ENCODE measurements at regions not wholly inside any gene's neighbourhood (a gene's known extent, or its start where the extent isn't known, plus 50 kb on each side); places are given as distances from the start of the nearest gene placed in this dataset.

GRCh38 chr18:40685219-40685618 lies 1269.8 kb upstream of the PIK3C3 start:
- no peak overlapping the region for H3K14ac ChIP-seq (ENCODE audit: insufficient read length)
- no peaks in the 10 kb centered on the region for H3K23me2 ChIP-seq (ENCODE audit: low read depth, low read length)
- H4K91ac ChIP-seq (replicated peaks; ENCODE audit: insufficient read length, low read length) = no peak overlapping the region
- no peak overlapping the region for H4K5ac ChIP-seq (ENCODE audit: insufficient read length, low read depth, low read length)
- H3K27me3 ChIP-seq (replicated peaks in 1 of 4; ENCODE audit: control insufficient read depth in 3 of 4, extremely low read depth in 1 of 4, insufficient read depth in 3 of 4, low read length in 3 of 4) = no peaks in the 10 kb centered on the region
- POLR2A ChIA-PET (ENCODE audit: partially characterized antibody) = no interaction called here
- no peaks in the 10 kb centered on the region for H3K79me1 ChIP-seq (ENCODE audit: low read depth, low read length)
- no peak overlapping the region for H3K56ac ChIP-seq (replicated peaks; ENCODE audit: insufficient read length, low read depth, low read length)
- no peak overlapping the region for H3K9ac ChIP-seq (replicated peaks in 1 of 4; ENCODE audit: extremely low read depth in 1 of 4, low read depth in 3 of 4, low read length in 3 of 4)
- no peak overlapping the region for H2BK20ac ChIP-seq (ENCODE audit: low read length)
- H4K8ac ChIP-seq (ENCODE audit: extremely low read depth, insufficient read depth, low read length) = no peak overlapping the region
- no peaks in the 10 kb centered on the region for H3K36me3 ChIP-seq (ENCODE audit: control insufficient read depth in 2 of 4, insufficient read depth in 4 of 4, low read length in 3 of 4)
- WGBS, 2 experiments (ENCODE audit: extremely low coverage in 1 of 2, insufficient coverage in 1 of 2, insufficient read length in 1 of 2, insufficient replicate concordance in 2 of 2, low coverage in 1 of 2, low lambda C conversion rate in 2 of 2, missing lambda C conversion rate in 1 of 2) = 84% methylated on average over 2 of the region's 2 CpGs; no CpG with 5 or more reads in 1 of the 2 experiments
- no peaks in the 10 kb centered on the region for H3K9me3 ChIP-seq (ENCODE audit: insufficient read depth in 2 of 2, low read depth in 1 of 2, low read length in 1 of 2)
- H2AFZ ChIP-seq (ENCODE audit: low read length) = no peak overlapping the region
- no peaks in the 10 kb centered on the region for H3K79me2 ChIP-seq (ENCODE audit: control insufficient read depth in 1 of 2, insufficient read depth in 2 of 2, low read length in 2 of 2)
- no peak for FAIRE-seq
- no peak overlapping the region for H3K27ac ChIP-seq (ENCODE audit: low read depth, low read length)
- H3K18ac ChIP-seq (ENCODE audit: extremely low read depth, low read length) = no peak overlapping the region
- H3K4me2 ChIP-seq (ENCODE audit: insufficient read depth in 1 of 2, low read depth in 2 of 2, low read length in 2 of 2) = no peak overlapping the region
- H2BK5ac ChIP-seq (ENCODE audit: low read depth, low read length) = no peak overlapping the region
- H2AK5ac ChIP-seq (ENCODE audit: low read depth, low read length) = no peak overlapping the region
- no peak overlapping the region for H2BK15ac ChIP-seq (ENCODE audit: low read length)
- no peaks in the 10 kb centered on the region; a peak in 1 of 7 replicates for H3K4me1 ChIP-seq (replicated peaks in 1 of 4; ENCODE audit: control insufficient read depth in 3 of 4, insufficient read depth in 4 of 4, low read length in 3 of 4)
- H4K20me1 ChIP-seq (replicated peaks in 1 of 2; ENCODE audit: control insufficient read depth in 1 of 2, insufficient read depth in 2 of 2, low read length in 2 of 2) = no peaks in the 10 kb centered on the region
- CTCF ChIA-PET (ENCODE audit: partially characterized antibody) = no interaction called here
- no peak overlapping the region for H2BK120ac ChIP-seq (replicated peaks; ENCODE audit: low read depth, low read length)
- DNase-seq (ENCODE audit: low read depth in 1 of 2, low spot score in 2 of 2) = no peak
- H3K23ac ChIP-seq (ENCODE audit: insufficient read length) = no peak overlapping the region
- H3K4me3 ChIP-seq (ENCODE audit: extremely low read depth in 1 of 4, insufficient read depth in 2 of 4, low read depth in 3 of 4, low read length in 4 of 4) = no peak overlapping the region
- no peak overlapping the region for H3K4ac ChIP-seq (replicated peaks; ENCODE audit: insufficient read length, low read depth, low read length)
- H2BK12ac ChIP-seq (ENCODE audit: low read depth, low read length) = no peak overlapping the region
- TF ChIP-seq CHD7 (IDR thresholded peaks at IDR 0.05; ENCODE audit: insufficient replicate concordance, low read length) = no peak

All from H1 (cell line).